ENCODE measurements at regions not wholly inside any gene's neighbourhood (a gene's known extent, or its start where the extent isn't known, plus 50 kb on each side); places are given as distances from the start of the nearest gene placed in this dataset.
"Not testable (repeated sequence)": the region's sequence is repeated elsewhere in the genome, so short reads cannot be mapped to it uniquely, and the experiment has no call there.

DNA sequence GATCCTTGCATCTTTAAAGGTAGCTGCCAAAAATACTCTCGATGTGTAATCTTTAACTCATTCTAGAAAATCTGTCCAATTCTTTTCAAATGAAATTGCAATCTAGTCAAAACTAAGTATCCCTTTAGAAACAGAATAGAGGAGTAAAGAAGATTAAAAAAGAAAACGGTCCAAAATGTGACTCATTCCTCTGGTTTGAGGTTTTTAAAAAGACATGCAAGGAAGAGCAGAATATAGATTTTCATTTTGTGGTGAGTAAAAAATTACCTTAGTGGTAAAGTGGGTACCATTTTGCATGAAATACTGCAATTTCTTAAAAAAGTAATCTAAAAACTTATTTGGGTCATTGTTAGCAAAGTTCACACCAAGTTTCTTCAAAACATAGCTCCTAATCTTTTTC lies 108.4 kb downstream of the BRMS1L start:
- no peak for DNase-seq

- no peak for DNase-seq
Observed at GRCh38 chr14:35932659-35933159, 106.6 kb downstream of the BRMS1L start.

DNA sequence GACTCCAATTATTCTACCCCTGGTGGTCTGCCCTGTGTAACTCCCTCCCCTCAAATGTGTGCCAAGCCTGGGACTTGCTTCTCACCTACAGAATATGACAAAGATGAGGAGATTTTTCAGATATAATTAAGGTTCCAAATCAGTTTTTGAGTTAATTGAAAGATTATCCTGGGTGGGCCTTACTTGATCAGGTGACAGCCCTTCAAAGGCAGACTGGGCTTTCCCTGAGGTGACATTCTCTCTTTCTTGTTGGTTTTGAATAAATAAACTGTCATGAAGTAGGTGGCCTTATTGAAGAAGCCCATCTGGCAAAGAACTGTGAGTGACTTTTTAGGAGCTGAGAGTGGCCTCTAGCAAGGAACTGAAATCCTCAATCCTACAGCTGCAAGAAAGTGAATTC lies 106.0 kb downstream of the BRMS1L start:
- no peak for DNase-seq

DNA sequence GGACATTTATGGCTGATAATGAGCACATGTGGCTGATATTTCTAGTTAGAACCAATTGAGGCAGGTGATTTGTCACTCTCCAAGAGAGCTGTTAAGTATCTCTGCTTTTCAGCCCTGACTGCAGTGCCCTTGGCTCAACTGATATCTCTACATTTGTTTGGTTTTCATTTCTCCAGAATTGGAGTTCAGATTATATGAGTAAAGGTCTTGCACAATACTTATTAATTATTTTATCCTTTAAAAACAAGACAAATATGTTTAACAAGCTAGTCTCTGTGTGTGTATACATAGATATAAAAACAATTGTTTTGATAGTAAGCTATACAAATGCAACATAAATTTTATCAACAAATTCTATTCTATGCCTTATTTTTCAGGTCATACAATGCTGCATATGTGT lies 105.2 kb downstream of the BRMS1L start:
- DNase-seq, result no peak

DNA sequence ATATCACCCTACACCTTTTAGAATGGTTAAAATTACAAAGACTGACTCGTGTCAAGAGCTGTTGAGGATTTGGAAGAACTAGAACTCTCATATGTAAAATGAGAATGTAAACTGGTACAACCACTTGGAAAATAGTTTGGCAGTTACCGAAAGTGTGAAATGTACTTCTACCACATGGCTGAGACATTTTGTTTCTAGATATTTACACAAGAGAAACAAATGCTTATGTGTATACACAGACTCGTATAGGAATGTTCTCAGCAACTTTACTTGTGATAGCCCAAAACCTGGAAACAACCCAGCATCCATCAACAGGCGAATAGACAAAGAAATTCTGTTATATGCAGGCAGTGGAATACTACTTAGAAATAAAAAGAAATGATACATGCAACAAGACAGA lies 103.0 kb downstream of the BRMS1L start:
- DNase-seq, result no peak

DNA sequence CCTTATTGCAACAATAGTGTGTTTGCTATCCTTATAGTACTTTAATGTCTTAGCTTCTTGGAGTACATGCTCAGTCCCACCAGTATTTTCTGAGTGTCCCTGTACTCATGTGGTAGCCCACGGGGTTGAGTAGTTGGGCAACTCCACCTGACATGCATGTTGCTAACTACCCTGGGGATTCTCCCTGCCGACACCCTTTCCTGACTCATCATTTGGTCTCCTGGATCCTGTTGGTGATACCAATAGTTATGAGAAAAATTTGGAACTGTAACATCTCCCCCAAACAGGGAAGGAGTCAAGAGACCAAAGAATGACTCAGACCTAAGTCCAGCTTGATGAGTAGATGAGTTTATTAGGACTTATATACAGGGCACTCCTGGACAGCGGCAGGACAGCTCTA lies 101.6 kb downstream of the BRMS1L start:
- DNase-seq, result no peak

- no peak for DNase-seq
Observed at GRCh38 chr14:35925319-35925718, 99.2 kb downstream of the BRMS1L start.

DNA sequence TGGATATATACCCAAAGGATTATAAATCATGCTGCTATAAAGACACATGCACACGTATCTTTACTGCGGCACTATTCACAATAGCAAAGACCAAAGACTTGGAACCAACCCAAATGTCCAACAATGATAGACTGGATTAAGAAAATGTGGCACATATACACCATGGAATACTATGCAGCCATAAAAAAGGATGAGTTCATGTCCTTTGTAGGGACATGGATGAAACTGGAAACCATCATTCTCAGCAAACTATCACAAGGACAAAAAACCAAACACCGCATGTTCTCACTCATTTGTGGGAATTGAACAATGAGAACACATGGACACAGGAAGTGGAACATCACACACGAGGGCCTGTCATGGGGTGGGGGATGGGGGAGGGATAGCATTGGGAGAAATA lies 96.5 kb downstream of the BRMS1L start:
- not testable (repeated sequence) for DNase-seq

DNA sequence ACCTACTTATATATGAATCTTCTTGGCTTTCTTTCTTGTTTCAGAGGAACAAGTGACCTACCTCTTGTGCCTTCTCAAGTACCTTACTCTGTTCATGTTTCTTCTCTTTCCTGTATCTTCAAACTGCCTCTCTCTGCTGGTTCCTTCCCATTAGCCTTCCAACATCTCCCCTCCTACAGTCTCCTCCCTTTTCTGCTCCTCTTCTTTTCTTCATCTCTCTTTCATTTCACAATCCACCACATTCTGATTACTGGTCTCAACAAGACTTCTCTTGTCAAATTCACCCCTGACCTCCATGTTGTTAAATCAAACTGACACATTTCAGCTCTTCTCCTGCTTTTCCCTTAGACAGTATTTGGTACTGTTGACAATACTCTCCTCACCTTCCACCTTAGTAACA lies 95.6 kb downstream of the BRMS1L start:
- DNase-seq, result no peak

Measured in hindlimb muscle (tissue), 1 donor.